SIG-M5 treated with dmso at 0.1 percent for 504 hours (cell line): ENCODE measurements at regions not wholly inside any gene's neighbourhood (a gene's known extent, or its start where the extent isn't known, plus 50 kb on each side); places are given as distances from the start of the nearest gene placed in this dataset.
"Not testable (repeated sequence)": the region's sequence is repeated elsewhere in the genome, so short reads cannot be mapped to it uniquely, and the experiment has no call there.

Source experiments
- DNase-seq: peaks from one replicate; lab custom pipeline; 2025; ENCODE audit not compliant: unreplicated experiment; lab: John Stamatoyannopoulos, UW

DNA sequence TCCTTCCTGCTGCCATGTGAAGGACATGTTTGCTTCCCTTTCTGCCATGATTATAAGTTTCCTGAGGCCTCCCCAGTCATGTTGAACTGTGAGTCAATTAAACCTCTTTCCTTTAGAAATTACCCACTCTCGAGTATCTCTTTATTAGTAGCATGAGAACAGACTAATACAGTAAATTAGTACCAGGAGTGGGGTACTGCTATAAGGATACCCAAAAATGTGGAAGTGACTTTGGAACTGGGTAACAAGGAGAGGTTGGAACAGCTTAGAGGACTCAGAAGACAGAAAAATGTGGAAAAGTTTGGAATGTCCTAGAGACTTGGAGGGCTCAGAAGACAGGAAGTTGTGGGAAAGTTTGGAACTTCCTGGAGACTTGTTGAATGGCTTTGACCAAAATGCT is 283.0 kb upstream of the DEPDC1 start:
- DNase-seq: not testable (repeated sequence)

DNA sequence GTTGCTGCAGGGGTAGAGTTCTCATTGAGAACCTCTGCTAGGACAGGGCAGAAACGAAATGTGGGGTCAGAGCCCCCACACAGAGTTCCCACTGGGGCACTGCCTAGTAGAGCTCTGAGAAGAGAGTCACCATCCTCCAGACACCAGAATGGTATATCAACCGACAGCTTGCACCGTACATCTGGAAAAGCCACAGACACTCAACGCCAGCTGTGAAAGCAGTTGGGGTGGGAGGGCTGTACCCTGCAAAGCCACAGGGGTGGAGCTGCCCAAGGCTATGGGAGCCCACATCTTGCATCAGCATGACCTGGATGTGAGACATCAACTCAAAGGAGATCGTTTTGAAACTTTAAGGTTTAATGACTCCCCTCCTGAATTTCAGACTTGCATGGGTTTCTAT is 284.0 kb upstream of the DEPDC1 start:
- DNase-seq: no peak

DNA sequence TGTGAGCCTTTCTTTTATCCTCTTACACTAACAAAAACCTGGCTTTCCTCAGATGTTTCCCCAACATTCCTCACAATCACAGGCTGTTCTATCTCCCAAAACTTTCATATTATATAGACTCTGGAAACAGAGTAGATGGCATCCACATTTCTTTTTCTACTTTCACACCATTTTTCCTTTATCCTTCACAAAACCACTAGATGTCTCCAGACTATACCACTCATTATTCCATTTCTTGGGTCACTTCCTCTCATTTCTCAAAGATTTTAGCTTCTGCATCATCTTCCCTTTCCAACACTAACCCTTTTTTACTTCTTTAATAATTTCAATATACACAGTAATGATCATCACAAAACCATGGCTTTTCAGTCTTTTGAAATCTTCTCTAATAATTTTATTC is 286.0 kb upstream of the DEPDC1 start:
- no peak for DNase-seq

DNA sequence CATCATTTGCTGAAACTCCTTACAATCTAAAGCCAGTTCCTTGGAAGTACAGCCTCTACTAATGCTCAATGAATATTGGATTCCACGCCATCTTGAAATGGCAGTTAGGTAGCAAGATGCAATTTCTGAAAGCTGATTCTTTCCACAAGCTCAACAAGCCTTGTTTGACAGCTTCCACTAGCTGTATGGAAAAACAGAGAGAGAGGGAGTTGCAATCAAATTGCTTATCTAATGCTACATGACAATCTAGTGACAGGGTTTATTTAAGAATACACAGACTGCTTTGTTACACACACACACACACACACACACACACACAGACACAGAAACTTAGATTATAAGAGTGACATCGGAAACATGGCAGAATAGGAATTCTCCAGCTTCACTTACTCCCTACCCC is 288.4 kb upstream of the DEPDC1 start:
- no peak for DNase-seq

DNA sequence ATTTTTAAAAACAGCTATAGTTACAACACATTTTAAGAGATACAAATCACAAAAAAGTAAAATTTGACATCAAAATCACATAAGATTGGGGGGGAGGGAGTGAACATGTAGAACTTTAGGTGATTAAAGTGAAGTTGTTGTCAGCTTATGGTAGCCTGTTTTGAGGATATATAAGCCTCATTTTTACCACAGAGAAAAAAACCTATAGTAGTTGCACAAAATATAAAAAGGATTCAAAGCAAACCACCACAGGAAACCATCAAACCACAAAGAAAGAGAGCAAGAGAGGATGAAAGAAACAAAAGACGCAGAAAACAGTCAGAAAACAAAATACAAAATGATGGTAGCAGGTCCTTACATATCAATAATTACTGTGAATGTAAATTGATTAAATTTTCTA is 291.9 kb upstream of the DEPDC1 start:
- DNase-seq: no peak

DNA sequence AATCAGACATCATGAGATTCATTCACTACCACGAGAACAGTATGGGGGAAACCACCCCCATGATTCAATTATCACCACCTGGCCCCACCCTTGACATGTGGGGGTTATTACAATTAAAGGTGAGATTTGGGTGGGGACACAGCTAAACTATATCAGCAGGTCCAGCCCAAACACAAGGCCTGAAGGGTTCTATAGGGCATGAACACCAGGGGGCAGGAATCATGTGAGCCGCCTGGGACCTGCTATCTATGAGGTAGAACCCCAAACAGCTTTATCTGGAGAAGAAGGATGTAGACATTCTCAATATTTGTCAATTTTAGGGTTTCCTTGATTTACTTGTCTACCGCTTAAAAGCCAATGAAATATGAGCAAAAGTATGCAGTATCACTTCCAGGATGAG is 294.9 kb upstream of the DEPDC1 start:
- DNase-seq: no peak

DNA sequence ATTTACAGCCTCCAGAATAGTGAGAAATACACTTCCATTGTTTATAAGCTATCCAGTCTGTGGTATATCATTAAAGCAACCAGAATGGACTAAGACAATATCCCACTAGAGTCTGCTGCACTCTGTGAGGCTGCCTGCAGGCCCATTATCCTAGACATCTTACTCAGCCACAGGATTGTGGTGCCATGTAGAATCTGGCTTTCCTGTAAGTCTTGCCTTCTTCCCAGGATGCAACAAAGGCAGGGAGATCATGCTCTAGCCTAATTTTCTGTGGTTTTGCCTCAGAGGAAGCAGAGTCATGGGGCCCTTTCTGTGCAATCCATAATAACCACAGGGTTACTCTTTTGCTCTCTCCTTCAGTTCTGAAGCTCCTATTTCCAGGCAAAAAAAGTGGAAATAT is 299.1 kb upstream of the DEPDC1 start:
- no peak for DNase-seq

DNA sequence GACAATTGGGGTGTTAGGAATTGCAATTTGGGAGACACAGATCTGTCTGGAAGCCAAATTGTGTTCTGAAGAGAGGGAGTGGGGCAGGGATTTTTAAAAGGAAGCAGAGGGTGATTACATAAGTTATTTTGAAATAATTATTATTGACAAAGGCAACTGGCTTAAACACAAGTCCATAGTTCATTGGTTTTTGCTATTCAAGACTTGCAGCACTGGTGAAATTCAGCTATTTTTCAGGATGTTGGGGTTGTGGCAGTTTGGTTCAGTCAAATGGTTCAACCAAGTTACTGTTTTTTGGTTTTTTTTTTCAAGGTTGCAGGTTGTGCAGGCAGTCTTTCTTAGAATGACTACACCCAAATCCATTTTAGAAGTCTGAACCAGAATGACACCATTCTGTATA is 300.0 kb upstream of the DEPDC1 start:
- DNase-seq: no peak

DNA sequence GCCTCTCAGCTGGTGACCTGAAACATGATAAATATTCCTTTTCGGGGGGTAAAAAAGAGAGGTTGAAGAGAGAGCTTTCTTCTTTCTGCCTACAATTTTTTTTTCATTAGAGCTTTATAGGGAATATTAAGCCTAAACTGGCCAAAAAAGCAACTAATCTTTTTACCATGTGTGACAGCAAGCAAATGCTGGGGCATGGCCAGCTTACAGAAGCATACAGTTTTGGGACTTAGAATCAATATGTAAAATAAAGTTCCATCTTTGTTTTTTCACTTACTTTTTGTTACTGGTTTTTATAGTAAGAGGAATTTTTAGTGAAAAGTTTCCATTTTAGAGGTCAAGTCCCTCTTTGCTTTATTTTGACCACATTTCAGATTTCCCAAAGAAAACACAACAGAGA is 301.2 kb upstream of the DEPDC1 start:
- no peak for DNase-seq

DNA sequence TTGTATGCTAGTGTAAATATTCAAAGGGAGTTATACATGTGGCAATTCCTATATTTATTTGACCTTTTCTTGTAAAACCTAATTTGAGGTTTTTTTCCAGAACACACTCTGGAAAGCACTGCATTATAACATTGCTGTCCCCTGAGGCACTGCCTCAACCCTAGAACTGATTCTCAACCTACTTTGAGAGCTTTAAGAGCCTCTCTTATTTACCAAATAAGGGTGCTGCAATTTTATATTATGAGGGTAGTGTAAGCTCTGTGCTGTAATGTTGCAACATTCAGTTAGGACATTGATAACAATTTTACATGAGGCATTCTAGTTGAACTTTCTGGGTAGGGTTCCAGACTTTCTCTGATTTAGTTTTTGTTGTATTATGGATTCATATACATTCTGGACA is 302.2 kb upstream of the DEPDC1 start:
- no peak for DNase-seq

DNA sequence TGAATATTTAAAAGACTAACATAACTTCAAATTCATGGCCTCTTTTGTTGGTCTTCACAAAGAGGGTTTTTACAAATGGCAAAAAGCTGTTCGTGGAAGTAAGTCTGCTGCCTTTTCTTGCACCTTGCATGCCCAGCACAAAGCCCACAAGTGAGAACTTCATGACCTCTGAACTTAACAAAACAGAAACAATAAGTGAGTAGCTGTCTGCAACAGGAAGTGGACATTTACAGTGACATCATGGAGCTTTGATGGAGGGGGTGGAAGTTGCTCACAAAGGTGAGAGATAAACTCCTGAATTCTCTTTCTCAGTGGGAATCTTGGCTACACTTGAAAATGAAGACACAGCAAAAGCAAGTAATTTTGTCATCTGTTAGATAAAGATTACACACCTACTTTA is 303.3 kb upstream of the DEPDC1 start:
- DNase-seq: no peak

DNA sequence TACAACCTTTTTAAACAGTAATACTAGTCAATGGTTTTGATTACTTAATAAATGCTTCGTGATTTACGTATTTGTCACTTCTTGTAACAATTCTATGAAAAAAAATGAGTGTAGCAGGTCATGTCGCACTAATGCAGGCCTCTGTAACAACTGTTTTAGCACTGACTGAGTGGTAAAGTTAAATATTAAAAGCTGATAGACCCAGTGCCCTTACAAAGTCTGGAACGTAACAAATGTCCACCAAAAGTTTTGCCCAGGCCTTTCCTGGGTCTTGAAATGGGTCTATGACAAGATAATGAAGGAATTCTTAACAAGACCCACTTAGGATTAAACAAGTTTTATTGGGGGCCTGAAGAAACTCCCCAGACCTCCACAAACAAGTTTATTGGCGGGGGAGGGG is 304.6 kb upstream of the DEPDC1 start:
- no peak for DNase-seq

DNA sequence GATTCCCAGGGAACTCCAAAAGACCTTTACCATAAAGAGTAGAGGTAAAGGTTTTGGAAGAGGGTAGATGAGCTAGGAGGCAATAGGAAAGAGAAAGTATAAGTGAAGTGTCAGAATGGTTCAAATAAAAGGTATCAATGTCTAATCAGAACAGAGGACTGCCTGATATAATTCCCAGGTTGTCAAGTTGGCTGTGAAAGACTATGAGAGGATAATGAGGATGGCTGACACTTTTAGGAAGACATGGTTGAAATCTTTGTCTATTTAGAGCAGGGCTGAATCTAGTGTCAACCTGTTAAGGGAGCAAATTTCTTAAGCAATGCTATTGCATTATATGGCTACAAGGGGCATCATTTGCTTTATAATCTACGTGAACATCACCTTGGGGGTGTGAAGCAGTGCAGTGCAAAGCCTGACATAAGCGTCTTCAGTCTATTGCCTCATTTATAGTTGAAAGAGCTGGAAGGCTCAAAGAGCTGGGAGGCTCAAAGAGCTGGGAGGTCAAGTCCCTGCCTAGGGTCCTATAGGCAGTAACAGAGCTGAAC is 308.3 kb upstream of the DEPDC1 start:
- no peak for DNase-seq

DNA sequence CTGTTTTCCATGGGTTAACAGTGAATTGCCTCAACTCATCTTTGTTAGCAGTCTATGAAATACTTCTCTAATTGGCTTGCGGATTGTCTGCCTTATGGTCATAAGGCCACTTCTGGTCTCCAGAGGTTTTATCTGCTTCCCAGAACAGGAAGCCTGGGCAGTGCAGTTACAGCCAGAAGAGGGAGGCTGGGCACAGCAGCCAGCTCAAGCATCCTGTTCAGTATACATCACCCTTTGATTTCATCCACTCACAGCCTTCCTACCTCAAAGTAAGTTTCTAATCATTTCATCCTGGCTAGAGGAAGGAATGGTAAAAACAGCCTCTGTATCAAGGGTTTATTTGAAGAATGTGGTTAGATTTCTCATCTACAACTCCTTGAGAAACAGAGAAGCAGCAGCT is 311.5 kb upstream of the DEPDC1 start:
- DNase-seq: no peak

DNA sequence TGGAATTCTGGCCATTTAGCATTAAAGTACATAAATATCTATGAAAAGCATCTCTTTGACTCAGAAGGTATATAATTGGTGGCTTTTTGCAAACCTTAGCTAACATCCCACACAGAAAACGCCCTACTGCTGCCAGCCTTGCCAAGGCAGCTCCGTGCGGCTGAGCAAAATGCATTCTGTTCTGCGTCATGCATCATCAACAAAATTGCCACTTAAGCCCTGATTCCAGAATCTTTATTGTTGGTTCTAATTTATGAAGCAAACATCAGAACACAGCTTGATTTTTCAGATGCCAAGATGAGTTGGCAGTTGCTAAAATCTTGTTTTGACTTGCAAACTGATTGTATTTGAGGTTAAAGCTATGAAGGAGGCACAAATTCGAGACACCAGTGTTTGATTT is 314.9 kb upstream of the DEPDC1 start:
- no peak for DNase-seq

DNA sequence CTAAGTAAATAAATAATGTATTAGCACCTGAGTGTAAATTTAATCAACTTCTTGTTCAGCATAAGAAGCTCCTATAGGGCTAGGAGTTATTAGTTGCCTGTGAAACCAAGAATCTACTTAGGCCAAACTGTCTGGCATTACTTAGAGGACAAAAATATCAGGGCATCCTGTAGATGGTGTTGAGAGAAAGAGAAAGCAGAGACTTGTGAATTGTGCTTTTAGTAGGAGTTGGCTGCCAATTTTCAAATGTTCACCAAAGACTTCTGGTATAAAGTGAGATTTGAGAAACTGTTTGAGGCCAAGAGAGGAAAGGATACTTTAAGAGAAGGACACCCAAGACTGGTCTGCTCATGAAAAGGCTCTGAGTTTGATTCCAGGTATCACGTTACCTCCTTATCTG is 315.5 kb upstream of the DEPDC1 start:
- no peak for DNase-seq

DNA sequence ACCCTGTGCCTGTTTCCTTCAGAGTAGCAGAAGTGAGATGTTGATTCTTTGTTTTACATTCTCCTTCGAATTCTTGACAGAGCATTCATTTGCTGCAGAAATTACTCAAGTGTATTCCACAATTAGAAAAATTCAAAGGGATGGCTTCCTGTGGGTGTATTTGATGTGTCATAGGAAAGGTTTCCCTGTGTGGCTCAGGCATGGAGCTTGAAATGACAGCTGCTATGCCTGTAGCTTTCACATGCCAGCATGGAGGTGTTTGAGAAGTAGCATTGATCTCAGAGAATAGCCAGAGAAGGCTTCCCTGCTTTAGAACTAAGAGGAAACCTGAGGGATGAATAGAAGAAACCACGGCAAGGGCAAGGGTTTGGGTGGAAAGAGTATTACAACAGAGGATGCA is 317.2 kb upstream of the DEPDC1 start:
- DNase-seq: no peak

DNA sequence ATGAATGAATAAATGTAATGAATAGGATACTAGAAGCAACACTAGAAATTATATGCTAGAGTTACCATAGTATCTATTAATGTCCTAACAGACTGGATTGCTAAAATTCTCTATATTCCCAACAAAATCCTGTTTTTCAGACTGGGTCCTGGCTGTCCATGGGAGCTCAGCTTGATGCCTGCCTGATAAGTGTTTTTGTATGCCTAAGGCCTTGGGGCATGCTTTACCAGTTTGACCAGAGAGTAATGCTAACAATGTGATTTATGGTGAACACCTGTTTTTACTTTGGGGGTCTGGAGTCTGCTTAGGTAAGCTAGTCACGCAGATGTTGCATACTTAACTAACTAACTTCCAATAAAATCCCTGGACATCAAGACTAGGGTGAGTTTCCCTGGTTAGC is 318.8 kb upstream of the DEPDC1 start:
- no peak for DNase-seq

DNA sequence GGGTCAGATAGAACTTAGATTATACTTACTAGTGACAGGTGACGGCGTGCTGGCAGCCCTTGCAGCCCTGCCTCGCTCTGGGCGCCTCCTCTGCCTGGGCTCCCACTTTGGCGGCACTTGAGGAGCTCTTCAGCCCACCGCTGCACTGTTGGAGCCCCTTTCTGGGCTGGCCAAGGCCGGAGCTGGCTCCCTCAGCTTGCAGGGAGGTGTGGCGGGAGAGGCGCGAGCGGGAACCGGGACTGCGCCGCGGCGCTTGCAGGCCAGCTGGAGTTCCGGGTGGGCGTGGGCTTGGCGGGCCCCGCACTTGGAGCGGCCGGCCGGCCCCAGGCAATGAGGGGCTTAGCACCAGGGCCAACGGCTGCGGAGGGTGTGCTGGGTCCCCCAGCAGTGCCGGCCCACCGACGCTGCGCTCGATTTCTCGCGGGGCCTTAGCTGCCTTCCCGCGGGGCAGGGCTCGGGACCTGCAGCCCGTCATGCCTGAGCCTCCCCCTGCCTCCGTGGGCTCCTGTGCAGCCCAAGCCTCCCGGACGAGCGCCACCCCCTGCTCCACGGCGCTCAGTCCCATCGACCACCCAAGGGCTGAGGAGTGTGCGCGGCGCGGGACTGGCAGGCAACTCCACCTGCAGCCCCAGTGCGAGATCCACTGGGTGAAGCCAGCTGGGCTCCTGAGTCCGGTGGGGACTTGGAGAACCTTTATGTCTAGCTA is 320.8 kb upstream of the DEPDC1 start:
- DNase-seq: not testable (repeated sequence)

DNA sequence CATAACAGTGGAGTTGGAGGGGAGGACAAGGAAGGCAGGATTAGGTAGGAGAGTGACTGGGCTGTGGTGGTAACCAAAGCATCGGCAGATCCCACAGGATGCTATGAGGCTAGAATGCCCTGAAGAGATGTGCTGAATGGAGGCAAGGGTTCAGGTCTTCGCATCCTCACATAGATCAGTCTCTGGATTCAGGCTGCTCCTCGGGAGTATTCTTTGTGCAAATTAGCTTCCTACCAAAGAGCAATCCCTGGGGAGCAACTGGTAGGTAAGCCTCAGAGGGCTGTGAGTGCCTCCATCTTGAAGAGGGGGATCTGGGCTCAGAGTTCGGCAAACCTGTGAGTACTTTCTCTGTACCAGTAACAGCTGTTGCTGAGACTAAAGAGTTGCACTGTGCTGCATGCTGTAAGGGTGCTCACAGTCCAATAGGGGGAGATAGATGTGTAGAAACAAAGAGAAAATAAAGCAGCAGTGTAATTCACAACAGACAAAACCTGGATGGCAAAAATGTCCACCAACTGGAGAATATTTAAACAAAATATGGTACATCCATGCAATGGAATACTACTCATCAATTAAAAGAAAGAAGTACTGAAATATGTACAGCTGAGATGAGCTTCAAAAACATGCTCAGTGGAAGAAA is 322.4 kb upstream of the DEPDC1 start:
- no peak for DNase-seq

DNA sequence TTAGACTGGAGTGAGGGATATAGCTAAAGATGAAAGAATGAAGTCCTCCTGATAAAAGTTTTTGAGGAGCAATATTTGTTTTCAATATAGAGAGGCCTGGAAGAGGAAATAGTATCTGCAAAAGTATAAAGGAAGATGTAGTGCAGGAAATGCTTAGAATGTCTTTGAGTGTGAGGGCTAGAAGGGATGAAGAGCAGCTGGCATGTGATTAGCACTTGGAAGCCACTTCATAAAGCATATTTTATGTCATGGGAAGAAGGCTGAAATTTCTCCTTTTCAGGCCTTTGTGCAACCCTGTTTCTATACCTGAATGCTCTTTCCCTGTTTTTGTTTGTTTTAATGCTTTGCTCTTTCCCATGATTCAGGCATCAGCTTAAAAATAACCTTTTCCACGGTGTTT is 323.3 kb upstream of the DEPDC1 start:
- no peak for DNase-seq

DNA sequence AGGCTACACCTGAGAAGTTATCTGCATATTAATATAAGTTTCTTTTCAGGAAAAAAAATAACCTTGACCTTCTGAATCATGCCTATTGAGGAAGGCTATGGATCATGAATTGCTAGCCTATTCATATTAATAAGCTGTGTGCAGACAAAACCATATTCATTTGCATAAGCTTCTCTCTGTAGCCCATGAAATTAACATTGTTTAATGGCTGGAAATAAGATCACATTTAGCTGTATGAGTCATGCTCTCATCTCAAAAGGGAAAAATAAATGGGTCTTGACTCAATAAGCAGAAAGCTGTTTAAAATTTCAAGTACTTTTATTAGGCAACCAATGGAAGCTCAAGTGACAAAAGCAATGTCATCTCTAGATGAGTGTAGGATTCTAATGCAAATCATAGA is 330.0 kb upstream of the DEPDC1 start:
- no peak for DNase-seq

DNA sequence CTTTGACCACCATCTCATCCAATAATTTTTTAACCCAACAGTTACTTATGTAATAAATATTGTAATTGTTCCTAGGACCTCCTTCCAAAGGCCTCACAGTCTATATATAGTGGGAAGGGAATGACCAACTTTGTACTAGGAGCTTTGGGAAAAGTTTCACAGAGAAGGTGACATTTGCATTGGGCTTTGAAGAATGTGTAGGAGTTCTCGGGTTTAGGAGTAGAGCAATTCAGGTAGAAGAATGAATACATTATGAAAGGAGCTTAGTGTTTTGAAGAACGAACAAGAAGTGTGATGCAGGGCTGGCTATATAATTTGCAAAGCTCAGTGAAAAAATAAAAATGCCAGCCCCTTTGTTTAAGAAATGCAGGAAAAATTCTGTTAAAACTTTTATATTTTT is 330.4 kb upstream of the DEPDC1 start:
- no peak for DNase-seq
